ENCODE measurements at regions not wholly inside any gene's neighbourhood (a gene's known extent, or its start where the extent isn't known, plus 50 kb on each side); places are given as distances from the start of the nearest gene placed in this dataset.

DNA sequence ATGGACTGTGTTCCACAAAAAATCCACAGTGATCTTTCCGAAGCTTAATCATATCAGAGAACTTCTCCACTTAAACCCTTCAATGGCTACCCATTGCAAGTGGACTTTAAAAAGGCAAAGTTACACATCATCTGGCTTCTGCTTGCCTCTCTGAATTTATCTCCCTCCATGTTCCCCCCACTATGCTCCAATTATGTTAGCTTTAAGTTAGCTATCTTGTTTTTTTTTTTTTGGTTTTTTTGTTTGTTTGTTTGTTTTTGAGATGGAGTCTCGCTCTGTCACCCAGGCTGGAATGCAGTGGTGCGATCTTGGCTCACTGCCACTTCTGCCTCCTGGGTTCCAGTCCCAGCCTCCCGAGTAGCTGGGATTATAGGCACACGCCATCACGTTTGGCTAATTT, 166.4 kb upstream of the ADGRL2 start:
- H3K36me3 ChIP-seq: no peaks in the 10 kb centered on the region
- no peak overlapping the region for H3K4me3 ChIP-seq
- H3K9me3 ChIP-seq: no peaks in the 10 kb centered on the region
- no peak for TF ChIP-seq POLR2A (IDR thresholded peaks at IDR 0.05)
- TF ChIP-seq CTCF (IDR thresholded peaks at IDR 0.05 in 4 of 5, conservative IDR thresholded peaks at IDR 0.05 in 1 of 5): no peak
- in situ Hi-C loops (cut with MboI; ENCODE audit: low sequenced_read_pairs in 4 of 4): no loop called here
- intact Hi-C loops (cut with DNase I; ENCODE audit: low total_unique reads): no loop called here
- H3K4me1 ChIP-seq: no peaks in the 10 kb centered on the region
- H3K27me3 ChIP-seq: no peaks in the 10 kb centered on the region
- DNase-seq (no peak), ATAC-seq (no peak)
- H3K27ac ChIP-seq: no peak overlapping the region

DNA sequence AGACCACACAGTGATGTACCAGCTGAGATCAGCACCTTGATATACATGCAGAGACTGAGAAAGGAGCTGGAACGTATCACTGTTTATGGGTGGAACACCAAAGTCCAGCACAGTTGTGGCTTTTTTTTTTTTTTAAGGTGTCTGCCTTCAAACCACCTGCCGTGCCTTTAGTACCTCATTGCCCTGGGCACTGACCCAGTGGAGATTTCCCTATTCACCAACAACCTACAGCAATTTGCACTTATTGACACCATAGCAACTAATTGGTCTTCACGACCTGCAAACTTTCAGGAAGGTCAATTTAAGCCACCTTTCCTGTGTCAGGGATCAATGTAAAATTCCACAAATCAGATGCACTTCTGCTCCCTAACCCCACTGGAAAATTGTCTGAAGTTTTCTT, 181.6 kb upstream of the ADGRL2 start:
- intact Hi-C loops (cut with DNase I; ENCODE audit: low total_unique reads): no loop called here
- no peak overlapping the region for H3K27ac ChIP-seq
- no peaks in the 10 kb centered on the region for H3K4me1 ChIP-seq
- ATAC-seq (no peak), DNase-seq (no peak)
- H3K9me3 ChIP-seq: no peaks in the 10 kb centered on the region
- H3K27me3 ChIP-seq: no peaks in the 10 kb centered on the region
- in situ Hi-C loops (cut with MboI; ENCODE audit: low sequenced_read_pairs in 4 of 4): no loop called here
- TF ChIP-seq POLR2A (IDR thresholded peaks at IDR 0.05) (no peak), CTCF (IDR thresholded peaks at IDR 0.05 in 4 of 5, conservative IDR thresholded peaks at IDR 0.05 in 1 of 5) (no peak)
- no peaks in the 10 kb centered on the region for H3K36me3 ChIP-seq
- H3K4me3 ChIP-seq: no peak overlapping the region

- DNase-seq: no peak
- in situ Hi-C loops (cut with MboI; ENCODE audit: low sequenced_read_pairs in 4 of 4) (no loop called here), intact Hi-C loops (cut with DNase I; ENCODE audit: low total_unique reads) (no loop called here)
- H3K36me3 ChIP-seq: no peaks in the 10 kb centered on the region
- H3K4me3 ChIP-seq: no peak overlapping the region
- no peaks in the 10 kb centered on the region for H3K4me1 ChIP-seq
- no peaks in the 10 kb centered on the region for H3K27me3 ChIP-seq
- ATAC-seq: no peak
- no peaks in the 10 kb centered on the region for H3K9me3 ChIP-seq
- TF ChIP-seq POLR2A (IDR thresholded peaks at IDR 0.05) (no peak), CTCF (IDR thresholded peaks at IDR 0.05 in 4 of 5, conservative IDR thresholded peaks at IDR 0.05 in 1 of 5) (no peak)
- H3K27ac ChIP-seq: no peak overlapping the region
Observed at GRCh38 chr1:81618376-81618775, 182.4 kb upstream of the ADGRL2 start.

- no peak for ATAC-seq
- DNase-seq: no peak
- H3K9me3 ChIP-seq: no peaks in the 10 kb centered on the region
- TF ChIP-seq CTCF (IDR thresholded peaks at IDR 0.05 in 4 of 5, conservative IDR thresholded peaks at IDR 0.05 in 1 of 5) (no peak), POLR2A (IDR thresholded peaks at IDR 0.05) (no peak)
- H3K27ac ChIP-seq: no peak overlapping the region
- H3K36me3 ChIP-seq: no peaks in the 10 kb centered on the region
- H3K4me3 ChIP-seq: no peak overlapping the region
- no peaks in the 10 kb centered on the region for H3K27me3 ChIP-seq
- in situ Hi-C loops (cut with MboI; ENCODE audit: low sequenced_read_pairs in 4 of 4) (no loop called here), intact Hi-C loops (cut with DNase I; ENCODE audit: low total_unique reads) (no loop called here)
- no peaks in the 10 kb centered on the region for H3K4me1 ChIP-seq
Observed at GRCh38 chr1:81617308-81617967, 183.3 kb upstream of the ADGRL2 start.

DNA sequence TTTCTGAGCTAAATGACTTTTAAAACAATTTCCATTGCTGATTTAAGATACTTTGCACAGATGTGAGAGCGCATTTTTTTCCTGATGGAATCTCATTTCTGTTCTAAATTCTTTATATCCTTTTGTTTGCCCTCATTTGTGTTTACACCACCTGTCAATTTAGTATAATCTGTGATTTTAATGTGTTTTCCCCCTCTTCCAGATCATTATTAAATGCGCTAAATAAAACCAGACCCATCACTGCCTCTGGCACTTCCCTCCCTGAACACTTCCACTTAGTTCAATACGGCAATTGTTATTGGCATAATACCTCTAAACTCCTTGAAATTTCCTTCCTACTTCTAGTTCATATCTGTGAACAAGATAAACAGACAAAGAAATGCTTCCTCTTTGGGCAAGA, 186.9 kb upstream of the ADGRL2 start:
- TF ChIP-seq CTCF (IDR thresholded peaks at IDR 0.05 in 4 of 5, conservative IDR thresholded peaks at IDR 0.05 in 1 of 5) (no peak), POLR2A (IDR thresholded peaks at IDR 0.05) (no peak)
- intact Hi-C loops (cut with DNase I; ENCODE audit: low total_unique reads) (no loop called here), in situ Hi-C loops (cut with MboI; ENCODE audit: low sequenced_read_pairs in 4 of 4) (no loop called here)
- Histone ChIP-seq H3K9me3 (no peaks in the 10 kb centered on the region), H3K36me3 (no peaks in the 10 kb centered on the region), H3K4me3 (no peak overlapping the region), H3K4me1 (no peaks in the 10 kb centered on the region), H3K27me3 (no peaks in the 10 kb centered on the region), H3K27ac (no peak overlapping the region)
- DNase-seq: no peak
- no peak for ATAC-seq
